SU-DHL-6 (cell line): ENCODE measurements at regions not wholly inside any gene's neighbourhood (a gene's known extent, or its start where the extent isn't known, plus 50 kb on each side); places are given as distances from the start of the nearest gene placed in this dataset.

ENCODE experiments used
- H2AFZ ChIP-seq: fragments of 200-600 bp; sonication (generic); 2 replicates; pipeline ENCODE4 v1.6.1; 2014; ENCODE audit warnings: low read depth, mild to moderate bottlenecking, moderate library complexity, mixed read lengths, antibody characterized with exemption, low read length; ENCODE audit not compliant: severe bottlenecking
- H3F3A ChIP-seq: fragments of 200-600 bp; shearing (Covaris generic); 2 replicates; pipeline ENCODE4 v1.6.0; 2016; ENCODE audit warnings: antibody characterized with exemption, mild to moderate bottlenecking; ENCODE audit not compliant: insufficient read depth
- H3K27ac ChIP-seq: fragments of 200-600 bp; sonication (generic); 2 replicates; pipeline ENCODE4 v1.5.1; 2016; ENCODE audit warnings: low read depth, mild to moderate bottlenecking, low read length, moderate library complexity, mixed read lengths
- H3K27me3 ChIP-seq: fragments of 200-600 bp; sonication (generic), shearing (Covaris generic); 2 replicates; pipeline ENCODE4 v1.6.0; 2014; ENCODE audit warnings: mild to moderate bottlenecking, low read length
- H3K36me3 ChIP-seq: fragments of 200-600 bp; sonication (generic); 2 replicates; pipeline ENCODE4 v1.6.1; 2014; ENCODE audit warnings: mild to moderate bottlenecking, low read length, mixed read lengths
- H3K4me2 ChIP-seq: fragments of 300-600, 200-600 bp; shearing (Covaris generic), sonication (generic); 2 replicates; pipeline ENCODE4 v1.6.0; 2014; ENCODE audit warnings: low read length, low read depth, mild to moderate bottlenecking; ENCODE audit not compliant: poor library complexity, severe bottlenecking
- H3K4me3 ChIP-seq: fragments of 200-600 bp; sonication (generic); 2 replicates; pipeline ENCODE4 v1.5.1; 2014; ENCODE audit warnings: antibody characterized with exemption, low read length, mild to moderate bottlenecking, mixed read lengths; ENCODE audit not compliant: insufficient read depth, poor library complexity, severe bottlenecking
- H3K79me2 ChIP-seq: fragments of 200-600 bp; sonication (generic); 2 replicates; pipeline ENCODE4 v1.6.1; 2014; ENCODE audit warnings: mild to moderate bottlenecking, low read length, moderate library complexity; ENCODE audit not compliant: insufficient read depth
- H3K9ac ChIP-seq: fragments of 200-600 bp; sonication (generic); 2 replicates; pipeline ENCODE4 v1.7.0; 2014; ENCODE audit warnings: mild to moderate bottlenecking, low read length
- H3K9me2 ChIP-seq: fragments of 200-600 bp; sonication (generic); replicated peaks from 2 replicates; pipeline ENCODE4 v1.6.1; 2014; ENCODE audit warnings: low read length; ENCODE audit not compliant: insufficient read depth
- H3K9me3 ChIP-seq: fragments of 200-600 bp; sonication (generic); 2 replicates; pipeline ENCODE4 v1.6.1; 2014; ENCODE audit warnings: low read length, mixed read lengths; ENCODE audit not compliant: insufficient read depth
- H4K20me1 ChIP-seq: fragments of 200-600 bp; sonication (generic); 2 replicates; pipeline ENCODE4 v1.6.1; 2014; ENCODE audit warnings: low read depth, mild to moderate bottlenecking, antibody characterized with exemption, low read length, moderate library complexity, mixed read lengths
- CTCF ChIP-seq: fragments of 200-600 bp; sonication (generic); IDR thresholded peaks from one replicate; pipeline ENCODE4 v1.5.1; 2017; ENCODE audit warnings: antibody characterized with exemption, mild to moderate bottlenecking, low read length, moderate library complexity; ENCODE audit not compliant: insufficient read depth, poor library complexity, severe bottlenecking
- EZH2phosphoT487 ChIP-seq: fragments of 200-600 bp; sonication (generic), shearing (Covaris generic); conservative IDR thresholded peaks from 2 replicates; pipeline ENCODE4 v1.6.1; 2018; ENCODE audit warnings: mild to moderate bottlenecking, antibody characterized with exemption, low read length, moderate library complexity, mixed read lengths

- TF ChIP-seq EZH2phosphoT487 (no peak), CTCF (no peak)
- H3K27me3 ChIP-seq = no peaks in the 10 kb centered on the region
- no peaks in the 10 kb centered on the region for H3K36me3 ChIP-seq
- H3K9me3 ChIP-seq = no peaks in the 10 kb centered on the region
- H4K20me1 ChIP-seq = no peaks in the 10 kb centered on the region
- H3K9me2 ChIP-seq = no peaks in the 10 kb centered on the region
- H3F3A ChIP-seq = no peaks in the 10 kb centered on the region
- H3K79me2 ChIP-seq = no peaks in the 10 kb centered on the region
- H3K27ac ChIP-seq = no peak overlapping the region
- H2AFZ ChIP-seq = no peak overlapping the region
- no peak overlapping the region for H3K9ac ChIP-seq
- no peak overlapping the region for H3K4me3 ChIP-seq
- no peak overlapping the region for H3K4me2 ChIP-seq
Measured at GRCh38 chr13:34046457-34046856, 228.5 kb downstream of the RFC3 start.

GRCh38 chr13:34048652-34049051 lies 230.7 kb downstream of the RFC3 start:
- Histone ChIP-seq H3K27ac (no peak overlapping the region), H3K4me3 (no peak overlapping the region), H3F3A (no peaks in the 10 kb centered on the region), H3K9me2 (no peaks in the 10 kb centered on the region), H3K79me2 (no peaks in the 10 kb centered on the region), H3K9me3 (no peaks in the 10 kb centered on the region), H3K4me2 (no peak overlapping the region), H3K36me3 (no peaks in the 10 kb centered on the region), H4K20me1 (no peaks in the 10 kb centered on the region), H3K27me3 (no peaks in the 10 kb centered on the region), H2AFZ (no peak overlapping the region), H3K9ac (no peak overlapping the region)
- no peak for TF ChIP-seq EZH2phosphoT487
- no peak for TF ChIP-seq CTCF

GRCh38 chr13:34056733-34057258 lies 238.8 kb downstream of the RFC3 start:
- Histone ChIP-seq H3K4me2 (no peak overlapping the region), H3K27me3 (no peaks in the 10 kb centered on the region), H3K9ac (no peak overlapping the region), H3K9me3 (no peaks in the 10 kb centered on the region), H3K9me2 (no peaks in the 10 kb centered on the region), H3K79me2 (no peaks in the 10 kb centered on the region), H4K20me1 (no peaks in the 10 kb centered on the region), H3F3A (no peaks in the 10 kb centered on the region), H3K27ac (no peak overlapping the region), H3K4me3 (no peak overlapping the region), H2AFZ (no peak overlapping the region), H3K36me3 (no peaks in the 10 kb centered on the region)
- TF ChIP-seq CTCF = no peak
- no peak for TF ChIP-seq EZH2phosphoT487
